HG03139 (cell line): ENCODE measurements at regions not wholly inside any gene's neighbourhood (a gene's known extent, or its start where the extent isn't known, plus 50 kb on each side); places are given as distances from the start of the nearest gene placed in this dataset.
A peak's percentile ranks its signal among the peaks of the same experiment; 100 is the strongest.

Source experiments
- ATAC-seq: cut with Tn5 transposase; IDR thresholded peaks from one replicate; pipeline ENCODE4 v1.9.1; 2021; ENCODE audit not compliant: unreplicated experiment

GRCh38 chr6:132101535-132101934, 150.4 kb upstream of the CCN2 start:
- no peak for ATAC-seq

GRCh38 chr6:132100388-132100990, 149.3 kb upstream of the CCN2 start:
- ATAC-seq = no peak

- no peak for ATAC-seq
Measured at GRCh38 chr6:132096996-132097395, 145.8 kb upstream of the CCN2 start.

GRCh38 chr6:132096245-132096644, 145.1 kb upstream of the CCN2 start:
- no peak for ATAC-seq

- ATAC-seq = no peak
Measured at GRCh38 chr6:132089173-132089572, 138.0 kb upstream of the CCN2 start.

- ATAC-seq = no peak
Measured at GRCh38 chr6:132088150-132088549, 137.0 kb upstream of the CCN2 start.

GRCh38 chr6:132087391-132087790, 136.2 kb upstream of the CCN2 start:
- no peak for ATAC-seq

GRCh38 chr6:132085731-132086130, 134.6 kb upstream of the CCN2 start:
- no peak for ATAC-seq

- ATAC-seq = peak; percentile 58
Measured at GRCh38 chr6:132084811-132085509, 133.8 kb upstream of the CCN2 start.

GRCh38 chr6:132082421-132082820, 131.2 kb upstream of the CCN2 start:
- ATAC-seq = no peak

GRCh38 chr6:132081338-132081737, 130.2 kb upstream of the CCN2 start:
- no peak for ATAC-seq

- ATAC-seq = no peak
Measured at GRCh38 chr6:132079286-132079685, 128.1 kb upstream of the CCN2 start.

- ATAC-seq = no peak
Measured at GRCh38 chr6:132076452-132076851, 125.3 kb upstream of the CCN2 start.

- no peak for ATAC-seq
Measured at GRCh38 chr6:132072831-132073230, 121.7 kb upstream of the CCN2 start.

- ATAC-seq = no peak
Measured at GRCh38 chr6:132072271-132072670, 121.1 kb upstream of the CCN2 start.

- ATAC-seq = no peak
Measured at GRCh38 chr6:132070356-132070755, 119.2 kb upstream of the CCN2 start.

- no peak for ATAC-seq
Measured at GRCh38 chr6:132068766-132069165, 117.6 kb upstream of the CCN2 start.

- no peak for ATAC-seq
Measured at GRCh38 chr6:132067286-132067685, 116.1 kb upstream of the CCN2 start.

GRCh38 chr6:132065556-132065955, 114.4 kb upstream of the CCN2 start:
- no peak for ATAC-seq

- no peak for ATAC-seq
Measured at GRCh38 chr6:132063738-132064137, 112.6 kb upstream of the CCN2 start.

GRCh38 chr6:132063204-132063603, 112.0 kb upstream of the CCN2 start:
- ATAC-seq = no peak

- ATAC-seq = no peak
Measured at GRCh38 chr6:132062626-132063025, 111.5 kb upstream of the CCN2 start.

GRCh38 chr6:132061381-132061780, 110.2 kb upstream of the CCN2 start:
- no peak for ATAC-seq
